IMR-90 (cell line): ENCODE measurements at regions not wholly inside any gene's neighbourhood (a gene's known extent, or its start where the extent isn't known, plus 50 kb on each side); places are given as distances from the start of the nearest gene placed in this dataset.

Source experiments
- ATAC-seq: fragments of 200-7000 bp; cut with Tn5 transposase; 2 replicates; pipeline ENCODE4 v1.9.1; 2020; ENCODE audit warnings: low read depth, mild to moderate bottlenecking, moderate library complexity
- BruUV-seq: library from RNA; stranded (reverse); fragments of 400-500 nt; replicated peaks from 2 replicates; lab custom pipeline; 2021; lab: Mats Ljungman, UMichigan
- CTCF ChIA-PET: fragments of 300-600 bp; formaldehyde crosslinking; extraction: SDS; loops from one replicate; lab custom pipeline; 2021; ENCODE audit warnings: antibody characterized with exemption; lab: Yijun Ruan, JAX
- POLR2A ChIA-PET: fragments of 300-600 bp; sonication (Branson Sonifier 250); formaldehyde crosslinking; loops from one replicate; lab custom pipeline; 2022; ENCODE audit warnings: antibody characterized with exemption; ENCODE audit not compliant: unreplicated experiment; lab: Charles Lee
- DNase-seq: peaks from one replicate; pipeline ENCODE4 v3.0.0; 2013
- H2AFZ ChIP-seq: replicated peaks from 2 replicates; pipeline ENCODE3; 2013; ENCODE audit warnings: low read length, mild to moderate bottlenecking; ENCODE audit not compliant: poor library complexity
- H2AK5ac ChIP-seq: 2 replicates; pipeline ENCODE4 v1.6.1; 2013; ENCODE audit warnings: low read depth, low read length, inconsistent platforms
- H2AK9ac ChIP-seq: replicated peaks from 2 replicates; pipeline ENCODE3; 2013; ENCODE audit warnings: mild to moderate bottlenecking, low read depth, low read length, moderate library complexity; ENCODE audit not compliant: poor library complexity
- H2BK120ac ChIP-seq: 2 replicates; pipeline ENCODE4 v1.6.1; 2013; ENCODE audit warnings: low read depth, low read length, inconsistent platforms
- H2BK15ac ChIP-seq: 3 replicates; pipeline ENCODE4 v1.6.1; 2013; ENCODE audit warnings: low read depth, low read length, inconsistent platforms
- H2BK20ac ChIP-seq: 2 replicates; pipeline ENCODE4 v1.6.1; 2013; ENCODE audit warnings: low read depth, mild to moderate bottlenecking, inconsistent platforms, low read length, moderate library complexity
- H2BK5ac ChIP-seq: 2 replicates; pipeline ENCODE4 v1.6.1; 2013; ENCODE audit warnings: mild to moderate bottlenecking, low read depth, low read length, inconsistent platforms; ENCODE audit not compliant: poor library complexity, severe bottlenecking
- H3K14ac ChIP-seq: replicated peaks from 2 replicates; pipeline ENCODE4 v1.6.1; 2013; ENCODE audit warnings: low read depth, low read length, inconsistent platforms
- H3K18ac ChIP-seq: 2 replicates; pipeline ENCODE4 v1.6.1; 2013; ENCODE audit warnings: low read depth, low read length, control low read depth
- H3K23ac ChIP-seq: 2 replicates; pipeline ENCODE4 v1.6.1; 2013; ENCODE audit warnings: low read depth, low read length, inconsistent platforms
- H3K27ac ChIP-seq: 2 replicates; pipeline ENCODE4 v1.5.1; 2013; ENCODE audit warnings: mild to moderate bottlenecking, control low read depth, low read length; ENCODE audit not compliant: insufficient read depth
- H3K27me3 ChIP-seq: 2 replicates; pipeline ENCODE4 v1.6.1; 2013; ENCODE audit warnings: low read length; ENCODE audit not compliant: control insufficient read depth, insufficient read depth
- H3K36me3 ChIP-seq: 2 replicates; pipeline ENCODE4 v1.6.1; 2013; ENCODE audit warnings: low read length, mixed read lengths; ENCODE audit not compliant: control insufficient read depth, insufficient read depth
- H3K4ac ChIP-seq: 2 replicates; pipeline ENCODE4 v1.6.1; 2013; ENCODE audit warnings: low read depth, low read length, inconsistent platforms
- H3K4me1 ChIP-seq: 2 replicates; pipeline ENCODE4 v1.6.1; 2013; ENCODE audit warnings: low read length, mixed read lengths; ENCODE audit not compliant: control insufficient read depth, insufficient read depth
- H3K4me2 ChIP-seq: 2 replicates; pipeline ENCODE4 v1.6.1; 2013; ENCODE audit warnings: low read depth, mild to moderate bottlenecking, control low read depth, low read length, moderate library complexity
- H3K4me3 ChIP-seq: 2 replicates; pipeline ENCODE4 v1.5.1; 2013; ENCODE audit warnings: low read depth, mild to moderate bottlenecking, control low read depth, low read length, moderate library complexity; ENCODE audit not compliant: insufficient read depth
- H3K56ac ChIP-seq: 2 replicates; pipeline ENCODE4 v1.6.1; 2013; ENCODE audit warnings: low read length, inconsistent platforms; ENCODE audit not compliant: insufficient read depth; ENCODE audit errors: extremely low read depth
- H3K79me1 ChIP-seq, 2 experiments: 2 replicates each; pipeline ENCODE4 v1.6.1; 2013; ENCODE audit warnings: low read length in 2 of 2, inconsistent platforms in 1 of 2, low read depth in 1 of 2
- H3K9ac ChIP-seq: 2 replicates; pipeline ENCODE4 v1.6.1; 2013; ENCODE audit warnings: low read depth, low read length, control low read depth
- H3K9me1 ChIP-seq: 2 replicates; pipeline ENCODE4 v1.6.1; 2013; ENCODE audit warnings: low read length, inconsistent platforms; ENCODE audit not compliant: insufficient read depth
- H3K9me3 ChIP-seq: 2 replicates; pipeline ENCODE4 v1.6.1; 2013; ENCODE audit warnings: low read length; ENCODE audit not compliant: control insufficient read depth, insufficient read depth
- H4K20me1 ChIP-seq: 2 replicates; pipeline ENCODE4 v1.6.1; 2013; ENCODE audit warnings: low read length, inconsistent platforms; ENCODE audit not compliant: insufficient read depth
- H4K5ac ChIP-seq: 2 replicates; pipeline ENCODE4 v1.6.1; 2013; ENCODE audit warnings: mild to moderate bottlenecking, low read depth, low read length, control low read depth
- H4K8ac ChIP-seq, 2 experiments: 2 replicates each; pipeline ENCODE4 v1.6.1; 2013; ENCODE audit warnings: low read depth in 2 of 2, low read length in 2 of 2, control low read depth in 1 of 2, inconsistent platforms in 1 of 2
- H4K91ac ChIP-seq: 2 replicates; pipeline ENCODE4 v1.6.1; 2013; ENCODE audit warnings: low read depth, low read length, inconsistent platforms; ENCODE audit not compliant: insufficient read depth
- BHLHE40 ChIP-seq: fragments of 150-350 bp; IDR thresholded peaks from 2 replicates; pipeline ENCODE4 v1.6.1; 2016; ENCODE audit warnings: mild to moderate bottlenecking, low read depth, low read length
- CEBPB ChIP-seq: IDR thresholded peaks from 2 replicates; pipeline ENCODE4 v1.6.1; 2012; ENCODE audit warnings: low read depth, low read length, improper control_type of control experiment
- CHD1 ChIP-seq: IDR thresholded peaks from 2 replicates; pipeline ENCODE4 v1.6.1; 2012; ENCODE audit warnings: low read depth, low read length, improper control_type of control experiment
- FOS ChIP-seq: fragments of 150-350 bp; IDR thresholded peaks from 2 replicates; pipeline ENCODE4 v1.6.1; 2016; ENCODE audit warnings: low read depth, low read length
- MAFK ChIP-seq: IDR thresholded peaks from 2 replicates; pipeline ENCODE4 v1.6.1; 2012; ENCODE audit warnings: low read depth, low read length, improper control_type of control experiment
- MAZ ChIP-seq: IDR thresholded peaks from 2 replicates; pipeline ENCODE4 v1.6.1; 2012; ENCODE audit warnings: low read depth, mild to moderate bottlenecking, low read length, improper control_type of control experiment, moderate library complexity, borderline replicate concordance
- RAD21 ChIP-seq: IDR thresholded peaks from 2 replicates; pipeline ENCODE4 v1.6.1; 2012; ENCODE audit warnings: low read length, improper control_type of control experiment
- RCOR1 ChIP-seq: IDR thresholded peaks from 2 replicates; pipeline ENCODE4 v1.6.1; 2012; ENCODE audit warnings: mild to moderate bottlenecking, low read length, improper control_type of control experiment; ENCODE audit not compliant: insufficient replicate concordance
- RFX5 ChIP-seq: IDR thresholded peaks from 2 replicates; pipeline ENCODE4 v1.8.0; 2012; ENCODE audit warnings: low read depth, mild to moderate bottlenecking, low read length, moderate library complexity
- WGBS, 2 experiments: methylation state at CpG; one replicate each; pipeline versions ENCODE4 v1.1.5 to v1.1.7; 2013; ENCODE audit warnings: missing lambda C conversion rate in 2 of 2; ENCODE audit not compliant: insufficient read length in 1 of 2; ENCODE audit errors: extremely low coverage in 2 of 2; 5-methylcytosine and 5-hydroxymethylcytosine counted together
- dilution Hi-C: fragments of 300-500 bp; cut with HindIII; formaldehyde crosslinking; loops from one replicate; pipeline ENCODE4 v1.14.3; 2018; ENCODE audit warnings: low sequenced_read_pairs; ENCODE audit not compliant: unreplicated experiment
- in situ Hi-C: fragments of 300-500 bp; cut with MboI; formaldehyde crosslinking; loops from 3 replicates; pipeline ENCODE4 v1.14.3; 2019; ENCODE audit warnings: low sequenced_read_pairs, inconsistent platforms, mixed read lengths
- intact Hi-C: fragments of 100-400 bp; cut with micrococcal nuclease; formaldehyde crosslinking; loops from 2 replicates; pipeline ENCODE4 v1.10.0; 2022
- TF ChIP-seq, protein P1 (sequence below): fragments of 150-350 bp; IDR thresholded peaks from 2 replicates; pipeline ENCODE4 v1.6.1; 2017; ENCODE audit warnings: mild to moderate bottlenecking, antibody characterized with exemption, low read length, low read depth
- TF ChIP-seq, protein P2 (sequence below): conservative IDR thresholded peaks from 2 replicates; pipeline ENCODE4 v1.5.1; 2012; ENCODE audit warnings: mild to moderate bottlenecking, low read depth, low read length, improper control_type of control experiment
- TF ChIP-seq, protein P3 (sequence below): fragments of 150-350 bp; IDR thresholded peaks from 2 replicates; pipeline ENCODE4 v1.6.1; 2016; ENCODE audit warnings: low read depth, mild to moderate bottlenecking, low read length, moderate library complexity, borderline replicate concordance

DNA sequence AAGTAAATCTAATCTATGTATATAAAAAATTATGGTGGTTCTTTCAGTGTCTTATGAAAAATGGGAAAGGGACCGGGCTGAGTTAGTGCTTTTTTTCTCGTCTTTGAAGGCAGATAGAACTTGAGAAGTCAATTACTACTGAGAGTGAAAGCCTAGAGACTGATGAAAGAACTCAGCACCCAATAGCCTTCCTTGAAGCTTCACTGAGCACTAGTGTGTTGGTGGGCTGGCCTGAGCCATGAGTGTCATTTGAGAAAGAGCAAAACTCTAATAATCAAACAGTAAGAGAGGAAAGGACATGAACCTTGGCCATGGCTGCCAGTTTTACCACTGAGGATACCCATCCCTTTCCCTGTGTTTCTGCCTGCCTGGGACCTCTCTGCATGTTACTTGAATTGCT is 428.3 kb upstream of the RASGRP1 start:
- WGBS, 2 experiments = 90% methylated on average over 2 of the region's 2 CpGs; no CpG with 5 or more reads in 1 of the 2 experiments
- Histone ChIP-seq H2AFZ (peak overlapping the region; percentile 3), H2BK20ac (peak overlapping the region; percentile 98), H3K4me3 (no peak overlapping the region), H2AK5ac (peak overlapping the region; percentile 63), H2BK15ac (peak overlapping the region; percentile 94), H3K4ac (peak overlapping the region; percentile 68), H3K14ac (peak overlapping the region; percentile 41), H3K9me1 (peaks cover 8% of the 10 kb centered on the region), H3K9ac (no peak overlapping the region), H3K27ac (peak overlapping the region; percentile 26; the same call in 1 of the 2 replicates), H4K91ac (peak overlapping the region; percentile 94), H4K5ac (peak overlapping the region; percentile 31), H2BK5ac (peak overlapping the region; percentile 100), H3K56ac (no peak overlapping the region; the same call in 1 of the 2 replicates), H3K27me3 (no peaks in the 10 kb centered on the region), H3K36me3 (no peaks in the 10 kb centered on the region), H2AK9ac (no peak overlapping the region), H3K18ac (peak overlapping the region; percentile 99), H3K9me3 (no peaks in the 10 kb centered on the region), H4K20me1 (no peaks in the 10 kb centered on the region), H3K79me1 (no peaks in the 10 kb centered on the region), H3K4me2 (no peak overlapping the region), H2BK120ac (peak overlapping the region; percentile 96), H3K4me1 (peaks cover 28% of the 10 kb centered on the region), H3K23ac (peak overlapping the region; percentile 21), H4K8ac (peak overlapping the region; percentile 88 to 90; a peak in 3 of 4 replicates)
- TF ChIP-seq FOS = no peak
- no peak for TF ChIP-seq RAD21
- TF ChIP-seq, protein P1, sequence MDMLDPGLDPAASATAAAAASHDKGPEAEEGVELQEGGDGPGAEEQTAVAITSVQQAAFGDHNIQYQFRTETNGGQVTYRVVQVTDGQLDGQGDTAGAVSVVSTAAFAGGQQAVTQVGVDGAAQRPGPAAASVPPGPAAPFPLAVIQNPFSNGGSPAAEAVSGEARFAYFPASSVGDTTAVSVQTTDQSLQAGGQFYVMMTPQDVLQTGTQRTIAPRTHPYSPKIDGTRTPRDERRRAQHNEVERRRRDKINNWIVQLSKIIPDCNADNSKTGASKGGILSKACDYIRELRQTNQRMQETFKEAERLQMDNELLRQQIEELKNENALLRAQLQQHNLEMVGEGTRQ = no peak
- TF ChIP-seq RCOR1 = no peak
- TF ChIP-seq, protein P2, sequence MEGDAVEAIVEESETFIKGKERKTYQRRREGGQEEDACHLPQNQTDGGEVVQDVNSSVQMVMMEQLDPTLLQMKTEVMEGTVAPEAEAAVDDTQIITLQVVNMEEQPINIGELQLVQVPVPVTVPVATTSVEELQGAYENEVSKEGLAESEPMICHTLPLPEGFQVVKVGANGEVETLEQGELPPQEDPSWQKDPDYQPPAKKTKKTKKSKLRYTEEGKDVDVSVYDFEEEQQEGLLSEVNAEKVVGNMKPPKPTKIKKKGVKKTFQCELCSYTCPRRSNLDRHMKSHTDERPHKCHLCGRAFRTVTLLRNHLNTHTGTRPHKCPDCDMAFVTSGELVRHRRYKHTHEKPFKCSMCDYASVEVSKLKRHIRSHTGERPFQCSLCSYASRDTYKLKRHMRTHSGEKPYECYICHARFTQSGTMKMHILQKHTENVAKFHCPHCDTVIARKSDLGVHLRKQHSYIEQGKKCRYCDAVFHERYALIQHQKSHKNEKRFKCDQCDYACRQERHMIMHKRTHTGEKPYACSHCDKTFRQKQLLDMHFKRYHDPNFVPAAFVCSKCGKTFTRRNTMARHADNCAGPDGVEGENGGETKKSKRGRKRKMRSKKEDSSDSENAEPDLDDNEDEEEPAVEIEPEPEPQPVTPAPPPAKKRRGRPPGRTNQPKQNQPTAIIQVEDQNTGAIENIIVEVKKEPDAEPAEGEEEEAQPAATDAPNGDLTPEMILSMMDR = no peak
- TF ChIP-seq MAZ = no peak
- TF ChIP-seq, protein P3, sequence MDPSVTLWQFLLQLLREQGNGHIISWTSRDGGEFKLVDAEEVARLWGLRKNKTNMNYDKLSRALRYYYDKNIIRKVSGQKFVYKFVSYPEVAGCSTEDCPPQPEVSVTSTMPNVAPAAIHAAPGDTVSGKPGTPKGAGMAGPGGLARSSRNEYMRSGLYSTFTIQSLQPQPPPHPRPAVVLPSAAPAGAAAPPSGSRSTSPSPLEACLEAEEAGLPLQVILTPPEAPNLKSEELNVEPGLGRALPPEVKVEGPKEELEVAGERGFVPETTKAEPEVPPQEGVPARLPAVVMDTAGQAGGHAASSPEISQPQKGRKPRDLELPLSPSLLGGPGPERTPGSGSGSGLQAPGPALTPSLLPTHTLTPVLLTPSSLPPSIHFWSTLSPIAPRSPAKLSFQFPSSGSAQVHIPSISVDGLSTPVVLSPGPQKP = no peak
- TF ChIP-seq BHLHE40 = no peak
- TF ChIP-seq CHD1 = no peak
- TF ChIP-seq CEBPB = no peak
- TF ChIP-seq MAFK = no peak
- no peak for TF ChIP-seq RFX5
- dilution Hi-C loops (no loop called here), intact Hi-C loops (no loop called here), in situ Hi-C loops (no loop called here)
- DNase-seq = no peak
- ATAC-seq = no peak
- BruUV-seq = no TSS peak
- POLR2A ChIA-PET = interaction anchor here (0.7 kb wide), 1 partner anchor 176 kb away, joined by 3 read pairs; no protein-coding TSS in a partner anchor
- CTCF ChIA-PET = no interaction called here
